COR-L47 (cell line): ENCODE measurements at regions not wholly inside any gene's neighbourhood (a gene's known extent, or its start where the extent isn't known, plus 50 kb on each side); places are given as distances from the start of the nearest gene placed in this dataset.
"Not testable (repeated sequence)": the region's sequence is repeated elsewhere in the genome, so short reads cannot be mapped to it uniquely, and the experiment has no call there.

Source experiments
- DNase-seq: peaks from one replicate; lab custom pipeline; 2025; lab: John Stamatoyannopoulos, UW

DNA sequence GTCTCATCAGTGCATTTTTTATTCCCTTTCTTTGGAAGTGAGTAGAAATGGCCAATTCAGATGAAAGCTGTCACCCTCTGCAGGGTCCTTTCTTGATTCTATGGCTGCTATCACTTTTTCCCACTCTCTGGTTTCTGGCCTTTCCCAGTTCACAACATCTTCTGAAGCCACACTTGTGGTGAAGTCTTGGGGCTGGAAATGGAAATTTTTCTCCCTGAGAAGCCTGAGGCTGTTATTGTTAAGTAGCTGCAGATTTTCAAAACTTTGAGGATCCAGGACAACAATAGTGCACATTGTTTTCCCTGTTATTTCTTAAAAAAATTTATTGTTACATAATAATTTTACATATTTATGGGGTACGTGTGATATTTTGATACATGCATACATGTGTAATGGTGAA lies 250.3 kb upstream of the RASGRP1 start:
- DNase-seq, result no peak

DNA sequence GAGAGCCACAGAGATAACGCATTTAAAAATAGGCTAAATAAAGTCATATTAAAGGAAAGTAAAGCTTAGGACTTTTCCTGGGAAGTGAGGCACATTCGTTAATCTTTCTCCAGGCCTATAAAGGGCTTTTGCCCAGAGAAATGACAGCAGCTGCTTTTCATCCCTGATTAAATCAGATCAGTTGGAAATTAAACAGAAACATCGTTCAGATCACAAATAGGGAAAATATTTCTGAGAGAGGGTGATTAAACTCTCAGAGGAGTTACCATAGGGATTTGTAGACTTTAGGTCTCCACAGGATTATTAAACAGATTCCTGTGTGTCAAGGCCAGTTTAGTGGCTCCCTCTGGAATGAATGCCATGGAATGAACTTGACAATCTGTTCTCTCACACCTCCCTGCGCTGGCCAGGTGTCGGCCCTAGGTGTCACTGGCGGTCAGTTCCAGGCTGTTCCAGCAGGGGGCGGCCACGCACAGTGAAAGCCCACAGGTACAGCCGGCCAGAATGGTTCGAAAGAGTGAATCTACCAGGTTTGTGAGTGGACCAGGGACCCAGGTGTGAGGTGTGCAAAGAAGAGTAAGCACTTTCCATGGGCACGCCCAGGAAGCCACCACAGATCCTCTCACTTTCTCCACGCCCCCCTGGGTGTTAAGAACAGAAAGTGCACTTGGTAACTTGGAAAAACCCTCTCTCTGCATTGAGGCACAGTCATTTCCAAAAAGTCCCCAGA lies 253.0 kb upstream of the RASGRP1 start:
- peak; percentile 63 for DNase-seq

DNA sequence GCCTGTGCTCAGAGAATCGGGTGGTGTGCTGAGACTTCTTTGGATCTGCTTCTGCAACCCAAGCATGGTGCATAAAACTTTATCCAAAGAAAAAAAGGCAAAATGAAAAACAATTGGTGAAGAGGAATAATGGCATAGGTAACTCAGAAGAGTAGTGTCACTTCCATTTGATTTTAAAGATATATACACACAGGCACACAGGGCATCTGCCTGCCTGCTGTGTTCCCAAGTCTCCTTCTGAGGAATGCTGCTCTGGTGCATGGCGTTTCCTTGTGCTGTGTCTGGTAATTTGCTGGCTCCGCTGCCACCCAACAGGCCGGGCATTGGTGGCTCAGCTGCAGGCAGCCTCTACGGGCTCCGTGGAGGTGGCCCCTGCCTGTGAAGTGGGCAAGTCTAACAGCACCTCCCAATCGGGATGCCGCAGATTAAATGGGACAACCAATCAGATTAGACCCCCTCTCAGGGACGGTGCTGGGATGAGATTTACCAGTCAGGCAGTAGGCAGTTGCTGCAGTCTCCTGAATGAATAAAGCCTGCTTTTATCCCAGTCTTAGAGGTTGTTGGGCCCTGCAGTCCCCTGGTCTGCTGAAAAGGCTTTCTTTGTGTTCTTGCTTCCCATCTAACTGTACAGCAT lies 253.7 kb upstream of the RASGRP1 start:
- DNase-seq, result no peak

DNA sequence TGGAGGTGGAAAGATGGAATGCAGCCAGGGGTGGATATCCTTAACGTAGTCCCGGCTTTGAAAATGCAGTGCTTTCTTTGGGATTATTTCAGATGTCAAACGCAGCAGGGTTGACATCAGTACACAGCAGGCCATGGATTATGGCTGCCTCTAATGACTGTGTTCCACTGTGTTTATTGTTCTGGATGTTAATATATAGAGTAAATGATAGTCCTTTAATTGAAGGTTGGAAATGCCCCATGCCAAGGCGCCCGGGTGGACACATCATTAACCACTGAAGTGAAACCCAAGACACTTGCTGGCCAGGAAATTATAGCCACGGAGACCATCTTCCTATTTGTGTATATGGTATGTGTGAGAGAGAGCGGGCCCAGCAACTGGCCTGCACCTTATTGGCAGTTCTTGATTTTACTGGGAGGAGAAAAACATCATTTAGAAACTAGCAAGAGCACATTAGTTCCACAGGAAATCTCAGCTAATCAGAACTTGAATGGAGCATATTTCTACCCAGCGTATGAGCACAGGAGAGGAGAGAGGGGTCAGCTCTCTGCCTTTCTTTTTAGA lies 254.9 kb upstream of the RASGRP1 start:
- peak; percentile 50 for DNase-seq

DNA sequence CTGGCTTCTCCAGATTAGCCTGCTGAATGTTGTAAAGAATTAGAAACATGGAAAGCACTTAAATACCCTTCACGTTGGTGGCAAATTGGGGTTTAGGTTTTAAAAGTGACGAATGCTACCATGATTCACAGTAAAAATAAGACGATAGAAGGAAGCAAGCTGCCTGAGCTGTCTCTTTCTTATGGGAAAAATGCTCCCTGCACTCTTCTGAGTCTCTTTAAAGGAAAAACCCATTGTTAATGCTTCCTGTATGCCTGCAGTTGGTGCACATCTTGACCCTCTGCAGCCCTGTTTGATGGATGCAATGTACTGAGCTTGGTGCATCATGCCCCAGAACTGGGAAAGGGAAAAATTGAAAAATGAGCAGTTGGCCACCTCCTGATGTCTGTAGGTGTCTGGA lies 258.6 kb upstream of the RASGRP1 start:
- DNase-seq, result no peak

DNA sequence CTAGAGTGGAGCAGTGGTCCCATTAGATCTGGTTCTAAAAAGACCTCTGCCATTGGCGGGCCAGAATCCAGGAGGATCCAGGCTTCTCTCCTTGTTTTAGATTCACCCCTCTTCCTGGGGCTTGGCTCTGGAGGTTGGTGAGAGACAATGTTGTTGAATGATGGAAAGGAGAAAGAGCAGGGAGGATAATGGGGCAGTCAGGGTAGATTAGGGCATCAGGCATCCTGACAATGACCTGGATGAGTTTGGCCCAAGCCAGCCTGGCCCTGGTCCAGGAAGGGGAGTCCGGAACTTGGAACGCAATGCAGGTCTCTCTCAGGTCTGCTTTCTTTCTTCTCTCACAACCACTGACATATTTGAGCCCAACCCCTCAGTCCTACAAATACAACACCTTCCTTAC lies 260.1 kb upstream of the RASGRP1 start:
- no peak for DNase-seq

DNA sequence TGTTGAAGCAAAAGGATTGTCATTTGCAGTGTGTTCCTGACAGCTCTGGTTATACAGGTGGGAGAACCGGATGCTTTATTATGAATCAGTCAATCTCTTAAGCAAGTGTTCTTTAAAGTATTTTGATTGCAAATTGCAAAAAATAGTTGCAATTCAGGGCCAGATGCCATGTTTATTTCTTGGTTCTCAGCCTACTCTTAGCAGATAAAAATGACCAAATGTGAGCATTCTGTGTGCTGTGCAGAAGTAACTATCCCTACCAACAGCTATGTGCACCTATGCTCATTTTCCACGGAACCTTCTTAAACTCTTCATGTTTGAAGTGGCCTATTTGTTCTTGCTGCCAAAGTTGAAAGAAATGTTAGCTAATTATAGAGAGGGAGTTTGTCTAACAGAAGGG lies 262.3 kb upstream of the RASGRP1 start:
- no peak for DNase-seq

DNA sequence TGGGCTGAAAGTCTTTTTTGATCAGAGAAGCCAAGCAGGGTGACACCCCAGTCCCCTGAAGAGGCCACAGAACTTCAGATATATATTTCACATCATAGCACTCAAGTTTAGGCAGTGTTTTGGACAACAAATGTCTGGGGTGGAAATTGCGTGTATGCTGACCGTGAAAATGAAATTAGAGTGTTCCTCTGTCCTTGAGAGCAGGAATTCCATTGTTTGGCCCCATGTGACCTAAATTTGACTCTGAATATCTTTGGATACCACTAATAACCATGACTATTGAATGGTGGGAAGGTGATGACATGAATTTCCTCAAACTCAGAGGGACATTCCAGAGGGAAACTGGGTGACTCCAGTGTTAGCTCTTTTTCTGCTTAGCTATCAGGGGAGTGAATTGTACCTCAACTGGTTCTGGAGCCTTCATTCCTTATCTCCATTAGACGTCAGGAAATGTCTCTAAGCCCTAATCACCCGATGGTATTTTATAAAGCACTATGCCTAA lies 263.5 kb upstream of the RASGRP1 start:
- no peak for DNase-seq

DNA sequence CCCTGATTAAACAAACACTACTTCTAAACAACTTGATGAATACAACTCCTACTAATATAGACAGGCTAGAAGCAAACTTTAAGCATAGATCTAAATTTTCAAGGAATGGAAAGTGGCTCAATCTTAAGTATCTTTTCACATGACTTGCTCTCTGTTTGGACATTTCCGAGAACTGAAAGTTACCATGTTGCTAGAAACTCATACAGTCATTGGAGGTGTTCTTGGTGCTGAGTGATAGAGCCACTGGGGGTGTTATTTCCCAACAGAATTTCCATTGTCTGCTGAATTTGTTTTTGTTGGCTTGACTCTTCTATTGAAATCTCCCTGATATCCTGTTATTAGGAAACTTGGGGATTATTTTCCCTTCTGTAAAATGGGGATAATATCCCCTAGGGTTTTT lies 264.5 kb upstream of the RASGRP1 start:
- DNase-seq, result no peak

DNA sequence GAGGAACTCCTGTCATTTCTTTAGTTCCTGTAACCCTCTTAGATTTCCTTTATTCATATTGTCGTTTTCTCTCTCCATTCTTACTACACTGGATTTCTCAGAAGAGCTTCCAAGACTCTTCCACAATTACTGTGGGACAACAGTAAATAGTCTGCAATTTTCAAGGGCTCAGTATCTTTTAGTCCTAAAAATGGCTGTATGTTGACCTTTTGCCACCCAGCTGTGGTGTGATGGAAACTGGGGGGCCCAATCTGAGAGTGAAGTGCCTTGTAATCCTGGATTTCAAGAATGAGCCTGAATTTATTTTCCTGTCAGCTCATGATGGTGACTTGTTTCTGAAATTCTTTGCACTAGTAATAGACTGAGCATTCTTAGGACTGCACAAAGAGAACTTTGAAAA lies 277.6 kb upstream of the RASGRP1 start:
- no peak for DNase-seq

DNA sequence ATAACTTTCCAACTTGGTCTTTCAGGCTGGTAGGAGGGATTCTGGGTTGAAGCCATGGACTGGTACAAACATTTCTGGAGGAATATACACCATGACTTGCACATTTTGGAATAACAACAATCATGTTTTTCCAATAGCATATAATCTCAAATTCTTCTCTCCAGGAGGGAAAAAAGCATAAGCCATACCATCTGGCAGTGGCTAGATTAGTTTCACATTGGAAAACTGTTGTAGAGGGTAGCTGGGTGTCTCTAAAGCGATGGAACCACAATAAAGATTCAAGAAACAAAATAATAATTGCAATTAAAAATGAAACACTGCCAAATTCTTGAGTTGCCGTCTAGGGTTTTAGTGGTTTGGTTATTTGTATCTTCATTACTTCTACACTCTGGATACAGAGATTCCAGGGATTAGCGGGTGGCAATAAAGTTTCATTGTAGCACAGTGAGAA lies 278.5 kb upstream of the RASGRP1 start:
- no peak for DNase-seq

DNA sequence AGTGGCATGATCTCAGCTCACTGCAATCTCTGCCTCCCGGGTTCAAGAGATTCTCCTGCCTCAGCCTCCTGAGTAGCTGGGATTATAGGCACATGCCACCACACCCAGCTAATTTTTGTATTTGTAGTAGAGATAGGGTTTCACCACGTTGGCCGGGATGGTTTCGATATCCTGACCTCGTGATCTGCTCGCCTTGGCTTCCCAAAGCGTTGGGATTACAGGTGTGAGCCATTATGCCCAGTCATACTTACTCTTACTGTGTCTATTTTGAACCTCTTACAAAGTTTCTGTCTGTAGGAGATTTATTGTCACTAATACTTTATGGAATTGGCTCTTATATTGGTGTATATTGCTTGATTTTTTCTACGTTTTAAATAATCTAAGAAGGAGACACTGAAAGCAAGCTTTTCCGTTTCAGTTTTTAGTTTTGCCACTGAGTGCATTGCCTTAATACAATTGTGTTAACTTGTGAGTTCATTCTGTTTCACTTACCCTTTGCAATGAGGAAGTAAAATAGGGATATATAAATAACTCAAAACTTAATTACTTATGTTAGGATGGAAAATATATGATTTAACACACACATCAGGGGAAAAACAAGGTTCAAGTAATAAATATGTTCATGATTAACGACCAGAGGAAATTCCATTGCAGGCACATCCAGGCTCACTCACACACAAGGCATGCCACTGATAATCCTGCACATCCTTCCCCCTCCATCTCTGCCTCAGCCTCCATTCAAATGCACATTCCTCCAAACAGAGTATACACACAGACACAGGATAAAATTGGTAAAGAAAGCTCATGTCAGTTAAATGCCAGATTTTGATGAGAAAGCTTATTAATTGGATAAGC lies 279.3 kb upstream of the RASGRP1 start:
- DNase-seq, result no peak

DNA sequence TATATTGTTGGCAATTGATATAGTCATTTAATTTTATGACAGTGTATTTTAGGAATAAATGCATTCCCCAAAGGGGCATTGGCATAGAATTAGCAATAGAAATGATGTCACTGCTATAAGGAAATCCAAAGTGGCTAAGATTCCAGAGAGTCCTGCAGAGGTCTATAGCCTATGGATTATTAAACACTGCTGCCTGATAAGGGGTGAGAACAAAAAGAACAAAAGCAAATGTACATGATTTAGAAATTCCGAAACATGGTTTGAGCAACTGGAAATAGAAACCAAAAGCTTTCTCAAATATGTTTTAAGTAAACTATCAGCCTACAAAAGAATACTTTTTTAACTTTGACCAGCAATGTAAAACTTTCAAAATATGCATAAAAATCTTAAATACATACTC lies 280.1 kb upstream of the RASGRP1 start:
- no peak for DNase-seq

DNA sequence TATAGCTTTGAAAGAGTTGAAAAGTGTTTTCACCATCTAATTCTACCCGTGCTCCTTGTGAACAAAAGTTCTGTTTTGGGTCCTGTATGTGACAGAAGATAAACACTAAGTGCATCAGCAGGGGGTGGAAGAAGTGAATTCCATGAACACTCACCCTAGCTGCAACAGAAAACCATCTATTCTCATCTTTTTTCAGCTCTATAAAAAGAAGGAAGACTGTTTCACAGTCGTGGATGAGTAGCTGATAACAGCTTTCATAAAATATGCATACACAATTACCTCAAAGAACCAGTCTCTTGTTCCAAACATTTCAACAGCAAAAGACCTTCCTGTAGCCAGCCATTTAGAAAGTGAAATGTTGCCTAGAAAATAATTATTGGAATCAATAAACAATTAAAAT lies 281.7 kb upstream of the RASGRP1 start:
- no peak for DNase-seq

DNA sequence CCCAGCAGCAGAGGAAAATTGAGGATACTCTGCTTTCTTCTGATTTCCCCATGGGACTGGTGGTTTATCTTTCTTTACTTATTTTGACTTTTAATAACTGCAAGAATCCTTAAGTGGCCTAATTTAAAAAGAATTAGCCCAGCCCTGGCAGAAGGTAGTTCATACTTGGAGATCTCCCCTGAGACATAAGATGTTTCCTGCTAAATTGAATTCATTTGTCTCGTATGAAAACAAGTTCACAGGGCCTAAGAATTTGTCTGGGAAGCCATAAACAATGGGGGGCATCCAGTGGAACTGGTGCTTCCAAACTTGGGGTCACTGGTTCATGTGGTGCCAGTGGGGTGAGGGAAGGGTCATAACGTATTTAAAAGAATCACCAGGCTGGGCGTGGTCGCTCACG lies 283.1 kb upstream of the RASGRP1 start:
- no peak for DNase-seq

DNA sequence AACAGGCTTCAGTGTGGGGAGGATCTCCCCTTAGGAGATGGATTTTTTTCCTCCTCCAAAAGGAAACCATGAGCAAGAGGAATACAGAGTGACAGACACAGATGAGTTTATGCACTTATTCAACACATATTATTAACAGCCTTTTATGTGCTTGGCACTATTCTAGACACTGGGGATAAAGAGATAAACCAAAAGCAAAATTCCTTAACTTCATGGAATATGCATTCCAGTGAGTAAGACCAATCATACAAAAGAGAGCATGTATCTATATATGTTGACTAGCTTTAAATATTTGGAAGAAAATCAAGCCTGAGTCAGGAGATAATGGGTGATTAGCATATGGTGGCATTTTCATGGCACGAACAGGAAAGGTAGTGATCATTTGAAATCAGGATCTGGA lies 284.4 kb upstream of the RASGRP1 start:
- DNase-seq, result no peak

DNA sequence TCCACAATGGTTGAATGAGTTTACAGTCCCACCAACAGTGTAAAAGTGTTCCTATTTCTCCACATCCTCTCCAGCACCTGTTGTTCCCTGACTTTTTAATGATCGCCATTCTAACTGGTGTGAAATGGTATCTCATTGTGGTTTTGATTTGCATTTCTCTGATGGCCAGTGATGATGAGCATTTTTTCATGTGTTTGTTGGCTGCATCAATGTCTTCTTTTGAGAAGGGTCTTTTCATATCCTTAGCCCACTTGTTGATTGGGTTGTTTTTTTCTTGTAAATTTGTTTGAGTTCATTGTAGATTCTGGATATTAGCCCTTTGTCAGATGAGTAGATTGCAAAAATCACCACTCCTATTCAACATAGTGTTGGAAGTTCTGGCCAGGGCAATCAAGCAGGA lies 287.6 kb upstream of the RASGRP1 start:
- not testable (repeated sequence) for DNase-seq

DNA sequence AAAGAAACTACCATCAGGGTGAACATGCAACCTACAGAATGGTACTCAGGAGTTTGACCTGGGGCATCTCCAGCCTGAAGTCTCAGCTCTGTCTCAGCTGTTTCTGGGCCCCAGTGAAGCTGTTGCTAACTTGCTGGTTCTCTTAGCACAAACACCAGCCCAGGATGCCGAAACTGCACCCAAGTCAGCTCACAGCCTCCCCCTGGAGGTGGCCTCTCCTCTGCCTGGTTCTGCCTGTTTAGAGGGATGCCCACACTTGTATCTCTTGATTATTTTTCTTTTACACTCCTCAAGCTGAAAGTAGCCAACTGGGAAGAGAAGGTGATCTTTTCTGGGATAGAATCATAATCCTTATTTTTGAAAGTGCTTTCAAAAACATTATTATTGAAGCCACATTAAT lies 289.0 kb upstream of the RASGRP1 start:
- no peak for DNase-seq

DNA sequence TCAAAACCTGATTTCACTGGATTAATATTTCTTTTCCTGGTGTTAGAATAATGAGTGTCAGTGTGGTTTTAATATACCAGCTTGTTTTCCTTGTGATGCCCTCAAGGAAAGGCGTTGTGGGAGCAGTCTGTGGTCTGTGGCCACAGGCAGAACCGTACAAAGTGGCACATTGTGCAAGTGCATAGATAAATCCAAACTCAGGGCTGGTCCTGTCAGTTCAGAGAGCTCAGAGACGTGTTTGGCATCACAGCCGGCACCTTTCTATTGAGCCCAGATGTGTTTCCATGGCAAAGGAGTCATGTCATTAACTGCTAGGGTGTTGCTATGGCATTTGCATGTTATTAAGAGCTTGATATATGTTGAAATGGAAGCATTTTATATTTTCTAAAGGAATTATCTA lies 289.9 kb upstream of the RASGRP1 start:
- DNase-seq, result no peak

DNA sequence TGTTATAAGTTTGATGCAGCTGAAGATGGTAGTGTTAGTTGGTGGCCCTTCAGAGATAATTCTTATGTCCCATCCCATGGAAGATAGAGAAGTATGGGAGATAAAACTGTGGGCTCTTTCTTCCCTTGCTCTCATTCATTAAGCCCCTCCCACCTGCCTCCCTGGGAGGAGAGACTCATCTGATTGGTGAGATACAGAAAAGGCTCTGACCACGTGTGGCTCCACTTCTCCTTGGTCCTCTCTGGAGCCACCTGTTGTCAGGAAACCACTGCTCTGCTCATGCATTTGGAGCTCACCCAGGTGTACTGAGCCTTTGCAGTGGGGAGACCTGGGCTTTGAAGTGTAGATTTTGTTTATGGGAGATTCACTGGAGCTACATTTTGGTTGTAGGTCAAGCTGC lies 293.2 kb upstream of the RASGRP1 start:
- DNase-seq, result no peak

DNA sequence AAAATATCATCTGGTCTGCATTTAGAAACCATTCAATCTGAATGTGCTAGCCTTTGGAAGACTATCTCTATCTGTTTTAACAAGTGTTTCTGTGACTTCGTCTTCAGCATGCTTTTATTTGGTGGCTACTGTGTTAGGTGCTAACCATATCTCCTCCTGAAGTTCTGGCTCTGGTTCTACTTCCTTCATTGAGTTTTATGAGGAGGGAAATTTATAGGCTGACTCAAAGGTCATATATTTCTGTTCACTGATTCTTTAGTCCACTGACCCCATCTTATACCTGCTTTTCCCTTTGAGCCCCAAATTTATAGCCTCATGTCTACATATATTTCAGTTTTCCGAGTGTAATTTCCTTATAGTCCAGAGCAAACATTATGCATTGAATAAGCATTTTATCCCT lies 295.0 kb upstream of the RASGRP1 start:
- DNase-seq, result no peak

DNA sequence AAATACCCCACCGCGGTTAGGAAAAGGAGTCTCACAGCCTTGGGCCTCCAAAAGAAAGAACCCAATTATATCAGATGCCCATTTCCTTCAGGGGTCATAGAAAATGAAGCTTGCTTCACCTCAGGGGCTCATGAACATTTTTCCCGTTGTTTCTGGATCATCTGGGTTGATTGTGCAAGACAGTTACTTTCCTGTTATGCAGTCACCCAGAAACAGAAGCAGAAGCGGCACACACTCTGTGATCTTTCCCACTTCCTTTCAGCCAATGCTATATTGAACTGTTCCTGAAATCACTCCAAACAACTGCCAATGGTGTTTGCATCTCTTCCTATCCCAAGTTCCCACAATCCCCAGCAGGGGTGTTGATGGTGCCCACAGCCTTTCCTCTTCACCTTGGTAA lies 295.6 kb upstream of the RASGRP1 start:
- no peak for DNase-seq

DNA sequence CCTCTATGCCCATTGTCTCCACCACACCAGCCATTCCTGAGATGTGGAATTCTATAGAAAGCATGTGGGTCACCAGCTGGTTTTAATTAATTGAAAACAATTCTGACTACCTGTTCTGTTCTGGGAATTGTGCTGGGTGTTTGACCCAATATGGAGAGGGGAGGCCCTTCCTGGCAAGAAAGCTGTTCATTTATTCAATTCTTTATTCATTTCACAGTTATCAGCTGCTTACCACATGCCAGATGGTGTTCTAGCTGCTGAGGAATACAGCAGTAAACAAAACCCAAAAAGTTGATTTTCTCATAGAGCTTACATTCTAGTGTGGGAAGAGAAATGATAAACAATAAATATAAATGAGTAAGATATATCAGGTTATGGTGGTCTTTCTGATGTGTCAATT lies 296.1 kb upstream of the RASGRP1 start:
- no peak for DNase-seq
